OCI-LY7 (cell line): ENCODE measurements at regions not wholly inside any gene's neighbourhood (a gene's known extent, or its start where the extent isn't known, plus 50 kb on each side); places are given as distances from the start of the nearest gene placed in this dataset.

Experiments used
- EZH2phosphoT487 ChIP-seq: fragments of 200-600 bp; sonication (generic); IDR thresholded peaks from 2 replicates; pipeline ENCODE4 v1.6.1; 2018; ENCODE audit warnings: low read depth, borderline replicate concordance, mild to moderate bottlenecking, mixed run types, antibody characterized with exemption, low read length, moderate library complexity, mixed read lengths
- TF ChIP-seq, protein P1 (sequence below): fragments of 200-600 bp; sonication (generic); conservative IDR thresholded peaks from 2 replicates; pipeline ENCODE4 v1.5.1; 2014; ENCODE audit warnings: mild to moderate bottlenecking, antibody characterized with exemption, low read length, moderate library complexity, mixed read lengths

DNA sequence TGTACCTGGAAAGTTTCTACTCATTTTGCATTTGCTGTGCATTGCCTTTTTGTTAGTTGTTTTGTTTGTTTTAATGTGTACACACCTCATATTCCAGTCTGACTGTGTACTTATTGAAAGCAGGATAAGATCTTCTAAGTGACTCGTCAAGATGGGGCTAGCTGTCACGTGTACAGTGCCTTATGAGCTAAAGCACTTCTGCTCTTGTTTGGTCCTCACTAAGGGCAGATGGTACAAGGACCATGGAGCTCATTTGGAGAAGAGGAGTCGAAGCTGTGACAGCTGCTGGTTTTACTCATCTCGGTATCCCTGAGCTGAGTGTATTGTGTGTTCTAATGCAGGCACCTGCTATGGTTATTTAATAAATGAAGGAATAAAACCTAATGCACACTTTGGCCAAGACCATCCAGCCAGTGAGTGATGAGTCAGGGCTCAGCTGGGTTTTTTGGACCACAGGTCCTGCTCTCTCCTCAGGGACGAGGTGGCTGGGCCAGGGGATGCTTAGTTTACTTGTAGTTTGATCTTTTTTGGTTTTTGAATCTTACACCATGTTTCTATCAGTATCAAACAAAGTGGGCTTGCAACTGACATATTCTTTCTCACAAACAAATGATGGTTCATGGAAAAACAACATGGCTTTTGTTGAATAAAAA lies 152.5 kb upstream of the APCDD1 start:
- TF ChIP-seq, protein P1, sequence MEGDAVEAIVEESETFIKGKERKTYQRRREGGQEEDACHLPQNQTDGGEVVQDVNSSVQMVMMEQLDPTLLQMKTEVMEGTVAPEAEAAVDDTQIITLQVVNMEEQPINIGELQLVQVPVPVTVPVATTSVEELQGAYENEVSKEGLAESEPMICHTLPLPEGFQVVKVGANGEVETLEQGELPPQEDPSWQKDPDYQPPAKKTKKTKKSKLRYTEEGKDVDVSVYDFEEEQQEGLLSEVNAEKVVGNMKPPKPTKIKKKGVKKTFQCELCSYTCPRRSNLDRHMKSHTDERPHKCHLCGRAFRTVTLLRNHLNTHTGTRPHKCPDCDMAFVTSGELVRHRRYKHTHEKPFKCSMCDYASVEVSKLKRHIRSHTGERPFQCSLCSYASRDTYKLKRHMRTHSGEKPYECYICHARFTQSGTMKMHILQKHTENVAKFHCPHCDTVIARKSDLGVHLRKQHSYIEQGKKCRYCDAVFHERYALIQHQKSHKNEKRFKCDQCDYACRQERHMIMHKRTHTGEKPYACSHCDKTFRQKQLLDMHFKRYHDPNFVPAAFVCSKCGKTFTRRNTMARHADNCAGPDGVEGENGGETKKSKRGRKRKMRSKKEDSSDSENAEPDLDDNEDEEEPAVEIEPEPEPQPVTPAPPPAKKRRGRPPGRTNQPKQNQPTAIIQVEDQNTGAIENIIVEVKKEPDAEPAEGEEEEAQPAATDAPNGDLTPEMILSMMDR = no peak
- TF ChIP-seq EZH2phosphoT487 = no peak
